ENCODE measurements at regions not wholly inside any gene's neighbourhood (a gene's known extent, or its start where the extent isn't known, plus 50 kb on each side); places are given as distances from the start of the nearest gene placed in this dataset.

GRCh38 chr2:65779021-65779420, 346.6 kb upstream of the SPRED2 start:
- Mint-ChIP-seq H3K4me1 (ENCODE audit: low read depth) (no peaks in the 10 kb centered on the region), H3K9me3 (ENCODE audit: low read depth) (no peaks in the 10 kb centered on the region), H3K27me3 (no peaks in the 10 kb centered on the region), H3K4me3 (ENCODE audit: low read depth) (no peak overlapping the region), H3K36me3 (ENCODE audit: insufficient read depth) (no peaks in the 10 kb centered on the region), H3K27ac (no peak overlapping the region)
- TF ChIP-seq CTCF (IDR thresholded peaks at IDR 0.05; ENCODE audit: unreplicated experiment), result no peak
- no peak for DNase-seq (ENCODE audit: low spot score, unreplicated experiment)

- Mint-ChIP-seq H3K27ac (no peak overlapping the region), H3K4me3 (ENCODE audit: low read depth) (no peak overlapping the region), H3K36me3 (ENCODE audit: insufficient read depth) (no peaks in the 10 kb centered on the region), H3K9me3 (ENCODE audit: low read depth) (no peaks in the 10 kb centered on the region), H3K27me3 (no peaks in the 10 kb centered on the region), H3K4me1 (ENCODE audit: low read depth) (no peaks in the 10 kb centered on the region)
- DNase-seq (ENCODE audit: low spot score, unreplicated experiment), result no peak
- TF ChIP-seq CTCF (IDR thresholded peaks at IDR 0.05; ENCODE audit: unreplicated experiment), result no peak
Observed at GRCh38 chr2:65778137-65778536, 345.7 kb upstream of the SPRED2 start.

GRCh38 chr2:65775839-65776238, 343.4 kb upstream of the SPRED2 start:
- Mint-ChIP-seq H3K9me3 (ENCODE audit: low read depth) (no peaks in the 10 kb centered on the region), H3K4me3 (ENCODE audit: low read depth) (no peak overlapping the region), H3K27me3 (no peaks in the 10 kb centered on the region), H3K36me3 (ENCODE audit: insufficient read depth) (no peaks in the 10 kb centered on the region), H3K27ac (no peak overlapping the region), H3K4me1 (ENCODE audit: low read depth) (no peaks in the 10 kb centered on the region)
- no peak for DNase-seq (ENCODE audit: low spot score, unreplicated experiment)
- no peak for TF ChIP-seq CTCF (IDR thresholded peaks at IDR 0.05; ENCODE audit: unreplicated experiment)

- no peaks in the 10 kb centered on the region for H3K4me1 Mint-ChIP-seq (ENCODE audit: low read depth)
- H3K4me3 Mint-ChIP-seq (ENCODE audit: low read depth), result no peak overlapping the region
- no peak for TF ChIP-seq CTCF (IDR thresholded peaks at IDR 0.05; ENCODE audit: unreplicated experiment)
- no peaks in the 10 kb centered on the region for H3K36me3 Mint-ChIP-seq (ENCODE audit: insufficient read depth)
- H3K9me3 Mint-ChIP-seq (ENCODE audit: low read depth), result no peaks in the 10 kb centered on the region
- no peaks in the 10 kb centered on the region for H3K27me3 Mint-ChIP-seq
- H3K27ac Mint-ChIP-seq, result no peak overlapping the region
- no peak for DNase-seq (ENCODE audit: low spot score, unreplicated experiment)
Observed at GRCh38 chr2:65767946-65768345, 335.5 kb upstream of the SPRED2 start.

GRCh38 chr2:65766768-65767267, 334.4 kb upstream of the SPRED2 start:
- H3K4me3 Mint-ChIP-seq (ENCODE audit: low read depth), result no peak overlapping the region
- DNase-seq (ENCODE audit: low spot score, unreplicated experiment), result no peak
- H3K9me3 Mint-ChIP-seq (ENCODE audit: low read depth), result no peaks in the 10 kb centered on the region
- H3K27ac Mint-ChIP-seq, result no peak overlapping the region
- H3K4me1 Mint-ChIP-seq (ENCODE audit: low read depth), result no peaks in the 10 kb centered on the region
- TF ChIP-seq CTCF (IDR thresholded peaks at IDR 0.05; ENCODE audit: unreplicated experiment), result no peak
- H3K36me3 Mint-ChIP-seq (ENCODE audit: insufficient read depth), result no peaks in the 10 kb centered on the region
- no peaks in the 10 kb centered on the region for H3K27me3 Mint-ChIP-seq
